ENCODE measurements at regions not wholly inside any gene's neighbourhood (a gene's known extent, or its start where the extent isn't known, plus 50 kb on each side); places are given as distances from the start of the nearest gene placed in this dataset.

DNA sequence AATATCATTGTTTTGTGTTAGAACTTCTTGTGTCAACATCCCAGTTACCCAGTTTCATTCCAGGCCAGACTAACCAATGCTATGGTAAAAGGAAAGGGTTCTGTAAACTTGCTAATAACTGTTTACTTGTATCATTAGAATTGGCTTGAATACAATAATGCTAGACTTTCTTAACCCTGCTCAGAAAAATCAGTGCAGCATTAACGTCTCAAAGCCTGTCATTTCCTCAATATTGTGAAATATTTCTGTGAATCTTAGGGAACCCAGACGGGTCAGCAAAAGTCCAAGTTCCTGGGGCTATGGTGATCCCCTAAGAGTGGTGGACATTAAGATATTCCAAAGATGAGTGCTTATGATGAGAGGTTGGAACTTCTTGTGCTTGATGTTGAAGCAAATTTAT is 541.2 kb upstream of the MAGEB18 start:
- Histone ChIP-seq H3K4me2 (ENCODE audit: control insufficient read depth, insufficient read depth) (no peak overlapping the region), H3K4me1 (ENCODE audit: control insufficient read depth, insufficient read depth, low read length) (no peaks in the 10 kb centered on the region), H2AFZ (ENCODE audit: control insufficient read depth, low read depth, low read length) (no peak overlapping the region), H3K27me3 (replicated peaks in 1 of 2; ENCODE audit: control insufficient read depth in 2 of 2, insufficient read depth in 2 of 2, low read length in 1 of 2) (no peaks in the 10 kb centered on the region), H3K27ac (ENCODE audit: control insufficient read depth, insufficient read depth) (no peak overlapping the region), H4K20me1 (ENCODE audit: control insufficient read depth, insufficient read depth) (no peaks in the 10 kb centered on the region), H3K36me3 (ENCODE audit: control insufficient read depth in 2 of 2, insufficient read depth in 2 of 2, low read length in 1 of 2) (no peaks in the 10 kb centered on the region), H3K9ac (ENCODE audit: control insufficient read depth, insufficient read depth, low read length) (no peak overlapping the region), H3K4me3 (no peak overlapping the region), H3K79me2 (ENCODE audit: control insufficient read depth, insufficient read depth, low read length) (no peaks in the 10 kb centered on the region), H3K9me3 (replicated peaks; ENCODE audit: control insufficient read depth, insufficient read depth, low read length) (no peaks in the 10 kb centered on the region; the same call in 2 of the 3 replicates)
- TF ChIP-seq STAT1 (conservative IDR thresholded peaks at IDR 0.05), result no peak
- TF ChIP-seq, protein P1, sequence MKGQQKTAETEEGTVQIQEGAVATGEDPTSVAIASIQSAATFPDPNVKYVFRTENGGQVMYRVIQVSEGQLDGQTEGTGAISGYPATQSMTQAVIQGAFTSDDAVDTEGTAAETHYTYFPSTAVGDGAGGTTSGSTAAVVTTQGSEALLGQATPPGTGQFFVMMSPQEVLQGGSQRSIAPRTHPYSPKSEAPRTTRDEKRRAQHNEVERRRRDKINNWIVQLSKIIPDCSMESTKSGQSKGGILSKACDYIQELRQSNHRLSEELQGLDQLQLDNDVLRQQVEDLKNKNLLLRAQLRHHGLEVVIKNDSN (IDR thresholded peaks at IDR 0.05; ENCODE audit: borderline replicate concordance, extremely low read length, insufficient read depth, low read depth, low read length), result no peak
- in situ Hi-C loops (cut with MboI), result no loop called here
- ChIA-PET RAD21 (ENCODE audit: unreplicated experiment) (no interaction called here), POLR2A (no interaction called here), CTCF (no interaction called here), SMC1A (ENCODE audit: uncharacterized antibody, unreplicated experiment) (no interaction called here)
- FAIRE-seq, result no peak
- 0% methylated on average over 2 of the region's 2 CpGs for WGBS (ENCODE audit: insufficient coverage, insufficient replicate concordance, low lambda C conversion rate, missing lambda C conversion rate)
- intact Hi-C loops (cut with micrococcal nuclease; ENCODE audit: unreplicated experiment), result no loop called here
- BruUV-seq (replicated peaks), result no TSS peak
- no peak for ATAC-seq
- DNase-seq (ENCODE audit: low read depth, low spot score), result no peak

DNA sequence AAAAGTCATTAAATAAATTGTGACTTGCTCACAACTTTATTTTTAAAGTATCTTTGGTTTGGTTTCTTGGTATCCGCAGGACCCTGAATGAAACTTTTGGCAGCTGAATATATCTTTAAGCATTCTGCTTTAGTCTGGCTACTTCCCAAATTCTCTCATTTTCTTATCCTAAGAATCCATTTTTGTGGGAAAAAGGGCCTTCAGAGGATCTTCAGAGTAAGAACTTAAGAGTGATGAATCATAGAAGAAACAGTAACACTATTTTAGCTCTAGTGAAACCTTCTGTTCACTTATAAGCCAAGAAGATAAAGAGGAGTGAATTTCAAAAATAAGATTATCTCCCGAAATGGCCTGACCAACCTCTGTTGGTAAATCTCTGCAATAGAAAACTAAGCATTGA is 540.6 kb upstream of the MAGEB18 start:
- 32% methylated on average over 2 of the region's 2 CpGs for WGBS (ENCODE audit: insufficient coverage, insufficient replicate concordance, low lambda C conversion rate, missing lambda C conversion rate)
- no TSS peak for BruUV-seq (replicated peaks)
- CTCF ChIA-PET, result interaction anchor here (1.3 kb wide), 2 partner anchors 13 to 18 kb away, joined by 3 read pairs; no protein-coding TSS in a partner anchor
- TF ChIP-seq, protein P2, sequence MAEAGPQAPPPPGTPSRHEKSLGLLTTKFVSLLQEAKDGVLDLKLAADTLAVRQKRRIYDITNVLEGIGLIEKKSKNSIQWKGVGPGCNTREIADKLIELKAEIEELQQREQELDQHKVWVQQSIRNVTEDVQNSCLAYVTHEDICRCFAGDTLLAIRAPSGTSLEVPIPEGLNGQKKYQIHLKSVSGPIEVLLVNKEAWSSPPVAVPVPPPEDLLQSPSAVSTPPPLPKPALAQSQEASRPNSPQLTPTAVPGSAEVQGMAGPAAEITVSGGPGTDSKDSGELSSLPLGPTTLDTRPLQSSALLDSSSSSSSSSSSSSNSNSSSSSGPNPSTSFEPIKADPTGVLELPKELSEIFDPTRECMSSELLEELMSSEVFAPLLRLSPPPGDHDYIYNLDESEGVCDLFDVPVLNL (IDR thresholded peaks at IDR 0.05; ENCODE audit: low read depth, low read length), result no peak
- TF ChIP-seq, protein P3, sequence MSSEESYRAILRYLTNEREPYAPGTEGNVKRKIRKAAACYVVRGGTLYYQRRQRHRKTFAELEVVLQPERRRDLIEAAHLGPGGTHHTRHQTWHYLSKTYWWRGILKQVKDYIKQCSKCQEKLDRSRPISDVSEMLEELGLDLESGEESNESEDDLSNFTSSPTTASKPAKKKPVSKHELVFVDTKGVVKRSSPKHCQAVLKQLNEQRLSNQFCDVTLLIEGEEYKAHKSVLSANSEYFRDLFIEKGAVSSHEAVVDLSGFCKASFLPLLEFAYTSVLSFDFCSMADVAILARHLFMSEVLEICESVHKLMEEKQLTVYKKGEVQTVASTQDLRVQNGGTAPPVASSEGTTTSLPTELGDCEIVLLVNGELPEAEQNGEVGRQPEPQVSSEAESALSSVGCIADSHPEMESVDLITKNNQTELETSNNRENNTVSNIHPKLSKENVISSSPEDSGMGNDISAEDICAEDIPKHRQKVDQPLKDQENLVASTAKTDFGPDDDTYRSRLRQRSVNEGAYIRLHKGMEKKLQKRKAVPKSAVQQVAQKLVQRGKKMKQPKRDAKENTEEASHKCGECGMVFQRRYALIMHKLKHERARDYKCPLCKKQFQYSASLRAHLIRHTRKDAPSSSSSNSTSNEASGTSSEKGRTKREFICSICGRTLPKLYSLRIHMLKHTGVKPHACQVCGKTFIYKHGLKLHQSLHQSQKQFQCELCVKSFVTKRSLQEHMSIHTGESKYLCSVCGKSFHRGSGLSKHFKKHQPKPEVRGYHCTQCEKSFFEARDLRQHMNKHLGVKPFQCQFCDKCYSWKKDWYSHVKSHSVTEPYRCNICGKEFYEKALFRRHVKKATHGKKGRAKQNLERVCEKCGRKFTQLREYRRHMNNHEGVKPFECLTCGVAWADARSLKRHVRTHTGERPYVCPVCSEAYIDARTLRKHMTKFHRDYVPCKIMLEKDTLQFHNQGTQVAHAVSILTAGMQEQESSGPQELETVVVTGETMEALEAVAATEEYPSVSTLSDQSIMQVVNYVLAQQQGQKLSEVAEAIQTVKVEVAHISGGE (CRISPR knock-in tag; IDR thresholded peaks at IDR 0.05), result no peak
- TF ChIP-seq, protein P4, sequence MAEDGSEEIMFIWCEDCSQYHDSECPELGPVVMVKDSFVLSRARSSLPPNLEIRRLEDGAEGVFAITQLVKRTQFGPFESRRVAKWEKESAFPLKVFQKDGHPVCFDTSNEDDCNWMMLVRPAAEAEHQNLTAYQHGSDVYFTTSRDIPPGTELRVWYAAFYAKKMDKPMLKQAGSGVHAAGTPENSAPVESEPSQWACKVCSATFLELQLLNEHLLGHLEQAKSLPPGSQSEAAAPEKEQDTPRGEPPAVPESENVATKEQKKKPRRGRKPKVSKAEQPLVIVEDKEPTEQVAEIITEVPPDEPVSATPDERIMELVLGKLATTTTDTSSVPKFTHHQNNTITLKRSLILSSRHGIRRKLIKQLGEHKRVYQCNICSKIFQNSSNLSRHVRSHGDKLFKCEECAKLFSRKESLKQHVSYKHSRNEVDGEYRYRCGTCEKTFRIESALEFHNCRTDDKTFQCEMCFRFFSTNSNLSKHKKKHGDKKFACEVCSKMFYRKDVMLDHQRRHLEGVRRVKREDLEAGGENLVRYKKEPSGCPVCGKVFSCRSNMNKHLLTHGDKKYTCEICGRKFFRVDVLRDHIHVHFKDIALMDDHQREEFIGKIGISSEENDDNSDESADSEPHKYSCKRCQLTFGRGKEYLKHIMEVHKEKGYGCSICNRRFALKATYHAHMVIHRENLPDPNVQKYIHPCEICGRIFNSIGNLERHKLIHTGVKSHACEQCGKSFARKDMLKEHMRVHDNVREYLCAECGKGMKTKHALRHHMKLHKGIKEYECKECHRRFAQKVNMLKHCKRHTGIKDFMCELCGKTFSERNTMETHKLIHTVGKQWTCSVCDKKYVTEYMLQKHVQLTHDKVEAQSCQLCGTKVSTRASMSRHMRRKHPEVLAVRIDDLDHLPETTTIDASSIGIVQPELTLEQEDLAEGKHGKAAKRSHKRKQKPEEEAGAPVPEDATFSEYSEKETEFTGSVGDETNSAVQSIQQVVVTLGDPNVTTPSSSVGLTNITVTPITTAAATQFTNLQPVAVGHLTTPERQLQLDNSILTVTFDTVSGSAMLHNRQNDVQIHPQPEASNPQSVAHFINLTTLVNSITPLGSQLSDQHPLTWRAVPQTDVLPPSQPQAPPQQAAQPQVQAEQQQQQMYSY (CRISPR knock-in tag; IDR thresholded peaks at IDR 0.05), result no peak
- no peak for TF ChIP-seq FOXM1 (IDR thresholded peaks at IDR 0.05; ENCODE audit: low read depth, low read length)
- no peak for TF ChIP-seq BHLHE40 (IDR thresholded peaks at IDR 0.05; ENCODE audit: borderline replicate concordance in 1 of 2, low read depth in 2 of 2, low read length in 1 of 2)
- no peak for TF ChIP-seq PAX8 (IDR thresholded peaks at IDR 0.05)

More for the DNA sequence above, 540.6 kb upstream of the MAGEB18 start:
- ChIA-PET POLR2A (no interaction called here), RAD21 (ENCODE audit: unreplicated experiment) (no interaction called here), SMC1A (ENCODE audit: uncharacterized antibody, unreplicated experiment) (no interaction called here)
- Histone ChIP-seq H2AFZ (ENCODE audit: control insufficient read depth, low read depth, low read length) (no peak overlapping the region), H3K4me3 (no peak overlapping the region), H4K20me1 (ENCODE audit: control insufficient read depth, insufficient read depth) (no peaks in the 10 kb centered on the region), H3K27ac (ENCODE audit: control insufficient read depth, insufficient read depth) (no peak overlapping the region), H3K36me3 (ENCODE audit: control insufficient read depth in 2 of 2, insufficient read depth in 2 of 2, low read length in 1 of 2) (no peaks in the 10 kb centered on the region), H3K9ac (ENCODE audit: control insufficient read depth, insufficient read depth, low read length) (no peak overlapping the region), H3K4me2 (ENCODE audit: control insufficient read depth, insufficient read depth) (no peak overlapping the region), H3K79me2 (ENCODE audit: control insufficient read depth, insufficient read depth, low read length) (no peaks in the 10 kb centered on the region), H3K4me1 (ENCODE audit: control insufficient read depth, insufficient read depth, low read length) (no peaks in the 10 kb centered on the region), H3K9me3 (replicated peaks; ENCODE audit: control insufficient read depth, insufficient read depth, low read length) (no peaks in the 10 kb centered on the region; the same call in 2 of the 3 replicates), H3K27me3 (replicated peaks in 1 of 2; ENCODE audit: control insufficient read depth in 2 of 2, insufficient read depth in 2 of 2, low read length in 1 of 2) (no peaks in the 10 kb centered on the region)
- intact Hi-C loops (cut with micrococcal nuclease; ENCODE audit: unreplicated experiment) (no loop called here), in situ Hi-C loops (cut with MboI) (no loop called here)
- FAIRE-seq, result no peak
- DNase-seq (ENCODE audit: low read depth, low spot score), result no peak
- no peak for ATAC-seq
